Natural killer cell treated with Interleukin-12 subunit alpha and Interleukin-12 subunit beta and Interleukin-15 and Interleukin-18, amount 100 ng/mL, for 72 hours (primary cell): ENCODE measurements at regions not wholly inside any gene's neighbourhood (a gene's known extent, or its start where the extent isn't known, plus 50 kb on each side); places are given as distances from the start of the nearest gene placed in this dataset.

Experiments
- ATAC-seq, 2 donors: fragments of 150-1000 bp; cut with Tn5 transposase in 1 of 2; sonication (Bioruptor Pico), chemical (Tn5 transposase) in 1 of 2; 2 replicates each; pipeline ENCODE4 v1.10.0; 2021
- DNase-seq: peaks from one replicate; pipeline ENCODE4 v3.0.0; 2022; ENCODE audit warnings: low spot score
- H3K27ac Mint-ChIP-seq, 2 donors: 1 replicate in 1 of 2; 2 replicates in 1 of 2; pipeline ENCODE4 v1.8.0; 2022; ENCODE audit warnings: mixed read lengths in 2 of 2, mild to moderate bottlenecking in 1 of 2, moderate library complexity in 1 of 2
- H3K27me3 Mint-ChIP-seq, 2 donors: 1 replicate in 1 of 2; 2 replicates in 1 of 2; pipeline ENCODE4 v1.8.0; 2022; ENCODE audit warnings: mixed read lengths in 2 of 2
- H3K36me3 Mint-ChIP-seq: one replicate; pipeline ENCODE4 v1.8.0; 2022; ENCODE audit warnings: mixed read lengths
- H3K4me1 Mint-ChIP-seq, 2 donors: 1 replicate in 1 of 2; 2 replicates in 1 of 2; pipeline ENCODE4 v1.8.0; 2022; ENCODE audit warnings: low read depth in 2 of 2, mixed read lengths in 2 of 2, mild to moderate bottlenecking in 1 of 2
- H3K4me3 Mint-ChIP-seq: one replicate; pipeline ENCODE4 v1.8.0; 2022; ENCODE audit warnings: mixed read lengths
- H3K9me3 Mint-ChIP-seq: 2 replicates; pipeline ENCODE4 v1.8.0; 2022; ENCODE audit warnings: mixed read lengths

GRCh38 chr12:126157575-126157966, 1092.3 kb downstream of the AACS start:
- no peak for ATAC-seq
- DNase-seq: no peak
- Mint-ChIP-seq H3K36me3 (no peaks in the 10 kb centered on the region), H3K27ac (no peak overlapping the region), H3K4me1 (no peaks in the 10 kb centered on the region), H3K9me3 (peaks cover 17% of the 10 kb centered on the region), H3K4me3 (no peak overlapping the region), H3K27me3 (no peaks in the 10 kb centered on the region)

- ATAC-seq (no peak), DNase-seq (no peak)
- H3K36me3 Mint-ChIP-seq: no peaks in the 10 kb centered on the region
- H3K27ac Mint-ChIP-seq: no peak overlapping the region
- peaks cover 17% of the 10 kb centered on the region for H3K9me3 Mint-ChIP-seq
- H3K27me3 Mint-ChIP-seq: no peaks in the 10 kb centered on the region
- no peak overlapping the region for H3K4me3 Mint-ChIP-seq
- no peaks in the 10 kb centered on the region for H3K4me1 Mint-ChIP-seq
These were observed 1093.9 kb downstream of the AACS start for GRCh38 chr12:126159139-126159538.

GRCh38 chr12:126160912-126161311, 1095.7 kb downstream of the AACS start:
- Mint-ChIP-seq H3K27ac (no peak overlapping the region), H3K27me3 (no peaks in the 10 kb centered on the region), H3K36me3 (no peaks in the 10 kb centered on the region), H3K4me1 (no peaks in the 10 kb centered on the region), H3K9me3 (peaks cover 21% of the 10 kb centered on the region), H3K4me3 (no peak overlapping the region)
- DNase-seq (no peak), ATAC-seq (no peak)

GRCh38 chr12:126163984-126164383, 1098.7 kb downstream of the AACS start:
- Mint-ChIP-seq H3K27me3 (no peaks in the 10 kb centered on the region), H3K36me3 (no peaks in the 10 kb centered on the region), H3K27ac (no peak overlapping the region), H3K4me1 (no peaks in the 10 kb centered on the region), H3K4me3 (no peak overlapping the region), H3K9me3 (peaks cover 24% of the 10 kb centered on the region)
- DNase-seq: no peak
- ATAC-seq: no peak

GRCh38 chr12:126171937-126172559, 1106.8 kb downstream of the AACS start:
- DNase-seq: no peak
- Mint-ChIP-seq H3K4me1 (no peaks in the 10 kb centered on the region), H3K27me3 (no peaks in the 10 kb centered on the region), H3K9me3 (peaks cover 7% of the 10 kb centered on the region), H3K27ac (no peak overlapping the region), H3K4me3 (no peak overlapping the region), H3K36me3 (no peaks in the 10 kb centered on the region)
- no peak for ATAC-seq

GRCh38 chr12:126182619-126183236, 1117.5 kb downstream of the AACS start:
- Mint-ChIP-seq H3K4me3 (no peak overlapping the region), H3K27ac (no peak overlapping the region), H3K36me3 (peaks cover 6% of the 10 kb centered on the region), H3K9me3 (peaks cover 12% of the 10 kb centered on the region), H3K27me3 (no peaks in the 10 kb centered on the region), H3K4me1 (peaks cover 0 to 2% of the 10 kb centered on the region in 2 donors)
- DNase-seq (no peak), ATAC-seq (no peak)

- H3K4me1 Mint-ChIP-seq: peaks cover 0 to 2% of the 10 kb centered on the region in 2 donors
- ATAC-seq: no peak
- H3K27me3 Mint-ChIP-seq: no peaks in the 10 kb centered on the region
- H3K36me3 Mint-ChIP-seq: peaks cover 3% of the 10 kb centered on the region
- no peak for DNase-seq
- H3K27ac Mint-ChIP-seq: no peak overlapping the region
- H3K9me3 Mint-ChIP-seq: peaks cover 11% of the 10 kb centered on the region
- H3K4me3 Mint-ChIP-seq: no peak overlapping the region
These were observed 1119.8 kb downstream of the AACS start for GRCh38 chr12:126185025-126185424.

GRCh38 chr12:126189856-126190255, 1124.6 kb downstream of the AACS start:
- ATAC-seq (no peak), DNase-seq (no peak)
- H3K27ac Mint-ChIP-seq: no peak overlapping the region
- no peaks in the 10 kb centered on the region for H3K27me3 Mint-ChIP-seq
- peaks cover 6% of the 10 kb centered on the region for H3K9me3 Mint-ChIP-seq
- H3K36me3 Mint-ChIP-seq: no peaks in the 10 kb centered on the region
- no peaks in the 10 kb centered on the region for H3K4me1 Mint-ChIP-seq
- H3K4me3 Mint-ChIP-seq: no peak overlapping the region

- peak in 1 of 2 donors; percentile 27 for ATAC-seq
- Mint-ChIP-seq H3K36me3 (no peaks in the 10 kb centered on the region), H3K4me3 (no peak overlapping the region), H3K4me1 (no peaks in the 10 kb centered on the region), H3K9me3 (peaks cover 12% of the 10 kb centered on the region), H3K27me3 (no peaks in the 10 kb centered on the region), H3K27ac (no peak overlapping the region)
- DNase-seq: no peak
These were observed 1126.0 kb downstream of the AACS start for GRCh38 chr12:126191031-126191891.

GRCh38 chr12:126191949-126192348, 1126.7 kb downstream of the AACS start:
- no peak for ATAC-seq
- Mint-ChIP-seq H3K27me3 (no peaks in the 10 kb centered on the region), H3K4me1 (no peaks in the 10 kb centered on the region), H3K27ac (no peak overlapping the region), H3K9me3 (peaks cover 9% of the 10 kb centered on the region), H3K4me3 (no peak overlapping the region), H3K36me3 (no peaks in the 10 kb centered on the region)
- no peak for DNase-seq

- no peaks in the 10 kb centered on the region for H3K27me3 Mint-ChIP-seq
- no peak overlapping the region for H3K27ac Mint-ChIP-seq
- H3K36me3 Mint-ChIP-seq: no peaks in the 10 kb centered on the region
- H3K4me1 Mint-ChIP-seq: no peaks in the 10 kb centered on the region
- ATAC-seq (no peak), DNase-seq (no peak)
- peaks cover 10% of the 10 kb centered on the region for H3K9me3 Mint-ChIP-seq
- no peak overlapping the region for H3K4me3 Mint-ChIP-seq
These were observed 1128.0 kb downstream of the AACS start for GRCh38 chr12:126193190-126193589.

GRCh38 chr12:126196263-126196662, 1131.0 kb downstream of the AACS start:
- Mint-ChIP-seq H3K27ac (no peak overlapping the region), H3K9me3 (peaks cover 10% of the 10 kb centered on the region), H3K4me1 (no peaks in the 10 kb centered on the region), H3K4me3 (no peak overlapping the region), H3K36me3 (no peaks in the 10 kb centered on the region), H3K27me3 (no peaks in the 10 kb centered on the region)
- no peak for ATAC-seq
- DNase-seq: no peak

GRCh38 chr12:126198516-126198915, 1133.3 kb downstream of the AACS start:
- no peak for ATAC-seq
- DNase-seq: no peak
- H3K36me3 Mint-ChIP-seq: no peaks in the 10 kb centered on the region
- H3K9me3 Mint-ChIP-seq: peaks cover 10% of the 10 kb centered on the region
- no peak overlapping the region for H3K27ac Mint-ChIP-seq
- H3K27me3 Mint-ChIP-seq: no peaks in the 10 kb centered on the region
- no peak overlapping the region for H3K4me3 Mint-ChIP-seq
- H3K4me1 Mint-ChIP-seq: no peaks in the 10 kb centered on the region

- peaks cover 10% of the 10 kb centered on the region for H3K9me3 Mint-ChIP-seq
- no peaks in the 10 kb centered on the region for H3K27me3 Mint-ChIP-seq
- no peaks in the 10 kb centered on the region for H3K36me3 Mint-ChIP-seq
- no peak for DNase-seq
- no peak overlapping the region for H3K27ac Mint-ChIP-seq
- ATAC-seq: no peak
- H3K4me3 Mint-ChIP-seq: no peak overlapping the region
- no peaks in the 10 kb centered on the region for H3K4me1 Mint-ChIP-seq
These were observed 1133.9 kb downstream of the AACS start for GRCh38 chr12:126198966-126199692.
